T47D (cell line): ENCODE measurements at regions not wholly inside any gene's neighbourhood (a gene's known extent, or its start where the extent isn't known, plus 50 kb on each side); places are given as distances from the start of the nearest gene placed in this dataset.

Experiments
- DNase-seq, 2 experiments: peaks; one replicate each; pipeline versions ENCODE4 v3.0.0 to v3.0.0-alpha.2; 2011 to 2012; ENCODE audit warnings: low read depth in 1 of 2, low spot score in 1 of 2
- JUND ChIP-seq: IDR thresholded peaks from 2 replicates; pipeline ENCODE4 v1.6.1; 2012; ENCODE audit warnings: low read depth
- in situ Hi-C: cut with HindIII; loops from 2 replicates; pipeline ENCODE4 v1.10.0; 2016; ENCODE audit warnings: low sequenced_read_pairs, low pct_unique_long_range_greater_than_20kb

DNA sequence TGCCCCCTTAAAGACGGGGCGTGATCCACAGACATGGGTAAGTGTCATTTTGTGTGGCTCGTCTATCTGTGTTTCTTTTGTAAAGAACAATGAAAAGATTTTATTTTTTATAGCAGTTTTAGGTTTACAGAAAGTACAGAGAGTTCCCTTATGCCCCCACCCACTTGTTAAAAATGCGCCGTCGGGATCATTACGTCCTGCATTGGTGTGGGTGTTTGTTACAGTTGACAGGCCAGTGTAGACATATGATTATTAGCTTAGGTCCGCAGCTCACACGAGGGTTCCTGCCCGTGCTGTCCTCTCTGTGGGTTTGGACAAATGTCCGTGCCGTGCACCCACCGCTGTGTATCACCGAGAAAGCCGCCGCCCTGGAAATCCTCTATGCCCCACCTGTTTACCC lies 50.5 kb downstream of the RGS12 start:
- no peak for TF ChIP-seq JUND
- in situ Hi-C loops = no loop called here
- DNase-seq = no peak

DNA sequence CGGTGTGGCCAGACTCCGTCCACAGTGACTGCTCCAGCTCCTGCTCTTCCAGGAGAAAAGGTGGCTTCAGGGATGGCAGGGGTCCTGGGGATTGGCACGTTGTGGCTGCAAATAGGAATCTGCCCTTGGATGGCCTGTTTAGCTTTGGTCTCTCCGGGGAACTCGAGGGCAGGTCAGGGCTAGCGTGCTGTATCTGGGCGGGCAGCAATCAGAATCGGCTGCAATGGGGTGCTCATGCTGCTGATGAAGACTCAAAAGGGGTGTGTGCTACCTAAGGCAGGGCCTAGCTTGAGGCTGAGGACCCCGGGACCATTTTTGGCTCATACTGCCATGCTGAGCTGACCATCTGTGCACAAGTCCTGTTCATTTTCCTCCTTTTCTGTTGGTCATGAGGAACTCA lies 51.3 kb downstream of the RGS12 start:
- DNase-seq = no peak

DNA sequence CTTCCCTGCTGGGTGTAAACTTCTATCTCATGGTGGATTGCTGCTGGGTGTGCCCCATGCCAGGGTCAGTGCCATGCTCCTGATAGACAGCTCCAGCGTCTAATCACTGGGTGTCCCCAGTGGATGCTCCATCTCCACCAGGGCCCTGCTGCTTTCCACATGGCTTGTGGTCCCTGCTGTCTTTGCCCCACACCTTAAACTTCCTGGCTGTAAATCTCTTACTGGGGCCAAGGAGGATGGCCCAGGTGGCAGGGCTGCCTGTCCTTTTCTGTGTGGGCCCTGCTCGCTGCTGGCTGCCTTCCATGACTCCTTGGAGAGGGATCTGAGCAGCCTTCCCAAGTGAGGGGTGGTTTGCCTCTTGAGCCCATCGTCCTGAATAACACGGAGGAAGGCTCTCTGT lies 51.8 kb downstream of the RGS12 start:
- in situ Hi-C loops = no loop called here
- no peak for TF ChIP-seq JUND
- DNase-seq = no peak

More for the DNA sequence above, 51.3 kb downstream of the RGS12 start:
- no peak for TF ChIP-seq JUND
- in situ Hi-C loops = no loop called here

DNA sequence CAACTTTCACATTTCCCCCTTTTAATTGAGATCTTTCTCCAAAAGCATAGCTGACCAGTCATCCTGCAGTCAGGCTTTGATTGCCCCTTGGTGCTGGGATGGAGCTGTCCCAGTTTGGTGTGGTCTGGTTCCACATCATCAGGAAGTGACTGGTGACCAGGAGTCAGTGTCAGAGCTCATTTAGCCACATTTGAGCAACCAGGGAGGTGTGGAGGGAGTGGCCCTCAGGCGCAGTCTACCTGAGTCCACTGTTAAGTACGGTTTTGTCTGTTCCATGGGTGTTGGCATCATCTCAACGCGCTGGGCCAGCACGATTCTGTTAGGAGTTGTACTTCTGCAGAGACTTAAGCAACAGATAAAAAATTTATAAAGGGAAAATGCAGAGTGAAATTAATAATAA lies 52.6 kb downstream of the RGS12 start:
- TF ChIP-seq JUND = no peak
- in situ Hi-C loops = no loop called here
- DNase-seq = no peak

DNA sequence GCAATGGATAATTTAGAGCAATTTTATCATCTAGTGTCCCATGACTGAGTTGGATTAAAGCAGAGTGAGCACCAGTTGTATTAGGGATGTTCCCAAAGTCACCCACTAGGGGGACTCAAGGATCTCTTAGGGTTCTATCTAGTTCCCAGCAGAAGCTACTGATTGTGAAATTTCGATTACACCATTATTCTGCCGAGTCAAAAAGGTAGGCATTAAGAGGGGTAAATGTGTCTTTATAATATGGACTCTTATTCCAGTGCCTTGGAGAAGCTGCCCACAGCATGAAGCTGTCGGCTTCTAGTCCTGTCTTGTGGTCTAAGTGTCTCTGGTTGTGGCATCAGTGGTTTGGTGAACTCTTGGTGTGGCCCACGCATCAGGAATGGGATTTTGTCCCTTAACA lies 53.3 kb downstream of the RGS12 start:
- DNase-seq = peak; percentile 52 to 81
- in situ Hi-C loops = no loop called here
- TF ChIP-seq JUND = no peak

DNA sequence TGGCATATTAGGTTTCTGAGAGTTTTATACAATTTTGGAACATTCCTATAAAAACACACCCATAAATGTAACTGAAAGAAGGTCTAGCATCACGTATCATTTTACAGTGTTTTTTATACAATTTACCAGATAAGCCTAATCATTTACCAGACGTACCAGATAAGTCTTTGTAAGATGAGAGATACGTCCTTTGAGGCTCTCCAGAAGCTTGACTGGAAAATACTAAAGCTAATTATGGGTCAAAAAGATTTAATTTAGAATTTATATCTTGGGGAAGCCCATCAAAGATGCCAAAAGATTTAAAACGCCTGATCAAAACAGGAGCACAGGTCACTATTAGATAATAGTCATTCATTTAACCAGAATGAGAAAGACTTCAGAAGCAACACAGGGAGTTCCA lies 55.0 kb downstream of the RGS12 start:
- no peak for DNase-seq
- in situ Hi-C loops = no loop called here
- no peak for TF ChIP-seq JUND

DNA sequence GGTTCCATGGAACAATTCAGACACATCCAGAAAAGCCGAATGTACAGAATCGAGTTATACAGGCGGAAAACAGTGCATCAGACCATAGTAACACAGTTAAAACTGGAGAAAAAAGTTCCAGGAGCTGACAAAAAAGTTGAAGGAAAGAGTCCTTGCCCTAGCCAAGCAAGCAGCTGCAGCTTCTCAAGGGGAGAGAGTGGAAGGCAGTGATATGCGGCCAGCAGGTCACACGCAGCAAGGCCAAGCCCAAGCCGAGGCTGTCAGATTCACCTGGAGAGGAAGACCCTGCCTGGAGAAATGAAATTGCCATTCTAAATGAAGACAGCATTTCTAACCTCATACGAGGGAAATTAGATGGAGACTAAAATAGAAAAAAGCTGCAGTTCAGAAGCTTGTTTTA lies 55.8 kb downstream of the RGS12 start:
- no peak for TF ChIP-seq JUND
- in situ Hi-C loops = no loop called here
- DNase-seq = no peak

DNA sequence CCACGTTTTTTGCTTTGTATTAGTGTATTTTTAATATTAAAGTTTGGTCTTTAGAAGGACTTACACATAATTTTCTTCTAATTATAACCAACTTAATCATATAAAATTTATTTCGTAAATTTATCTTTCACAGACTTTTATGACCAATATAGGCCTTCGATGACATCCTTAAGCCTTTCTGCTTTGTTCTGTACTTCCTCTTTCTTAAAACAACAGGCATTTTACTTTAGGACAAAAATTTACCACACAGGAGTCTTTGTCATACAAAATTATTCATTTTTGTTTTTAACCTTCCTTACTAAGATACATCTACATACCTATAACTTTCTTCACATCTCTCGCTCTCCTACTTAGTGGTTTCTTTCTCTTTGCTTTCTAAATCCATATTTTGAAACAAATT lies 56.3 kb downstream of the RGS12 start:
- DNase-seq = no peak
- TF ChIP-seq JUND = no peak
- in situ Hi-C loops = no loop called here

DNA sequence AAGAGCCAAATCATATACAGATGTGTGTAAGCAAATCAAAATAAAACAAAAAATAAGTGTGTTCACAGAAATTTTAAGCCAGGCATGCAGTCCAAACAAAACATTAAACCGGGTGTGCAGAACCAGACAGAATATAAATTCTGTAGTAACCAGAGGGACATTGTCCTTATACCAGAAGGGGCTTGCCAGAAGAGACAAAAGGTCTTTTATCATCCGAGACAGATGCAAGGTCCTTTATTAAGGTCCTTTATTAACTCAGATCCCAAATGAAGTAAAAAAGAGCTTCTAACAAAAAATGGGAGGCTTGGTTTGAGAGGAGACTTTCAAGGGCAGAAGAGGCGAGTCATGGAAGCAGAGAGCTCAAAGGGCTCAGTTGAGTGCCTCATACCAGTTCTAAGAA lies 59.2 kb downstream of the RGS12 start:
- no peak for DNase-seq
- in situ Hi-C loops = no loop called here
- no peak for TF ChIP-seq JUND

DNA sequence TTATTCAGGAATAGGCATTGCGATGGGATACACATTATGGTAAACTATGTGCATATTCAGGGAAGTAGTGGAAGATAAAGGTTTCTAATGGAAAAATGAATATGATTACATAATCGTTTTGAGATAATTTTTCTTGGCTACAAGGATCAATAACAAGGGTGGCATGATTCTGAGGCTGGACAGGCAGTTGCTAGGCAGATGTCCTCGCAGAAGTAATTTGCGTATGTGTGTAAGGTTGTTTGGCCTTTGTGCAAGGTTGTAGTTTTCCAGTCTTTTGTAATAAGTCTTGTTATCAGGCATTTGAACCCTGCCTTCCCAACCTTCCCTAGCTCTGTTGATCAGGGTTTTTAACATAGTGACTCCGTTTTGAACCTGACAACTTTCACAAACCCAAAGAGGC lies 59.7 kb downstream of the RGS12 start:
- in situ Hi-C loops = no loop called here
- no peak for DNase-seq
- TF ChIP-seq JUND = no peak

DNA sequence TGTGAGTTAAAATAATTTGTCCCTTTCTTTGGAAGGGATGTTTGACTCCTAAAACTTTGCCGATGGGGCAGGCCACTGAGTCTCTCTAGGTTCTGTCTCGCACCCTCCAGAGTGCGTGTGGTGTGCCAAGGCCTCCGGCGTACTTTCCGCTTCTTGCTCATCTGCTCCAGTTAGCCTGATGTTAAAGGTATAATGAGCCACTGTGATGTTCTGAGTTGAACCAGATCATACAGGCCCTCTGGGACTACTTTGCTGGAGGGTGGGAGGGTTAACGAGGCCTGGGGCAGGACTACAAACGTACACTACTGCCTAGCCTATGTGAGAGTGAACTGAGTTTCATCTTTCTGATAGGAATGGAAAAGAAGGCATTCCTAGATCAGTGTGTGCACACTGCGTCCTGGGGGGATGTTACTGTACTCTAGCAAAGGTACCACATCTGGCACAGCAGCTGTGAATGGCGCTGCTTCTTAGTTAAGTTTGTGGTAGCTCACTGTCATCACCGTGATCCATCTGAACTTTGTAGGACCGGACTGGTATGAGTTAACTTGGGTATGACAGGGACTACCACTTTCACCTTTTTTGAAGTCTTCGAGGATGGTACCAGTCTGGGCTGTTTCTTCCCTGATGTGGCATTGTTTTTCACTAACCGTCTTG lies 60.2 kb downstream of the RGS12 start:
- DNase-seq = no peak
- TF ChIP-seq JUND = no peak
- in situ Hi-C loops = no loop called here

DNA sequence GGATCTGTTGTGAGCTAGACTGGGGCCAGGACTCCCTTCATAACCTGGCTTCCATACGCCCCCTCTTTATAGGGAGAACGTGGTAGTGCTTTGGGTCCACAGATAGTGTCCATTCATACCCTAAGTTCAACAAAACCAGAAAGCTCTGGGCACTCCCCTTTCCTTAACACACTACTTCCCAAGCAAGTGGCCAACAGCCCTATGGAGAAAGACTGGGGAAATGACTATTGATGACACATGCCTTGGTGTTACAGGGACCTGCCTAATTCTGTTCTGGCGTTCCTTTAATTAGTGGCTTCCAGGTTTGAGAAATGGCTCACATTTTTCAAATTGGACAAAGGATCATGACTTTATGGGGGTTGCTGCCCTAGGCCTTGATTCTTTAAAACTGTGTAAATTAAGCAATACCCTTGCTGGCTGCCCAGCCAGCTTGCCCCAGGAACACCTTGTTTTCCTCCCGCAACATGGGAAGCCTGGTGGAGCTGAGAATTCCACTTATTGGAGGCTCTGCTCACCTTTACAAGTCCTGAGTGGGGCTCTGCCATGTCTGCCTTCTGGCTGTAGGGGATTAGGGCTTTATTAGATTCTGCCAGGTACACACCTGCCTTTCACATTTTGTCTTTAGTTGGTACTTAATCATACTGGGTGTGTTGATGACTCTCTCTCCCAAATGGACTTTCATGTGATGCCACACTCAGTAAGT lies 61.1 kb downstream of the RGS12 start:
- no peak for DNase-seq
- in situ Hi-C loops = no loop called here
- TF ChIP-seq JUND = no peak

DNA sequence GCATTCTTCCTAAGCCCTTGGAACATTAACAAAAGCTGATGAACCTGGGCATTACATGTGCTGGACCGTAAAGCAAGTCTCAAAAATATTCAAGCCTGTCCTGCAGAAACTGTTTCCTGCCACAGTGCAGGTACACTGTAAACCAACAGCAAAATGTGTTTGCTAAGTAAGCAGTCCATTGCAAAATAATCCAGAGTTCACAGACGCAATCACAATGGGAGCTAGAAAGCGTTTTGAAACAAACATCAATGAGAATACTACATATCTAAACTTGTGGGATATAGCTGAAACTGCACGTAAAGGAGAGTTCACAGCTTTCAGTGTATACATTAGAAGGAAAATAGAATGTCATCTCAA lies 61.6 kb downstream of the RGS12 start:
- peak in 1 of 2 experiments; percentile 37 for DNase-seq
- TF ChIP-seq JUND = no peak
- in situ Hi-C loops = no loop called here

DNA sequence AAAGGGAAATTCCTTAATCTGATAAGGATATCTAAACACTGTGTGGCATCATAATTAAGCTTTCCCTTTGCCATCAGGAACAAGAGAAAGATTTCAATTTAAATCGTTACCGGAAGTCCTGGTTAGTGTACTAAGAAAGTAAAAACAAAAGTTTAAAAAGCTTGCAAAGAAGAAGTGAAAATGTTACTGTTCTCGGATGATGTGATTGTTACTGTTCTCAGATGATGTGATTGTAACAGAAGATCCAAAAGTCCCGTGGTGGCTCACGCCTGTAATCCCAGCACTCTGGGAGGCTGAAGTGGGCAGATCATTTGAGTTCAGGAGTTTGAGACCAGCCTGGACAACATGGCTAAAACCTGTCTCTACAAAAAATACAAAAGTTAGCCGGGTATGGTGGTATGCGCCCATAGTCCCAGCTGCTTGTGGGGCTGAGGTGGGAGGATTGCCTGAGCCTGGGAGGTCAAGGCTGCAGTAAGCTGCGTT lies 62.5 kb downstream of the RGS12 start:
- no peak for DNase-seq
- TF ChIP-seq JUND = no peak
- in situ Hi-C loops = no loop called here
